Adrenal gland (tissue), 9 donors: ENCODE measurements at regions not wholly inside any gene's neighbourhood (a gene's known extent, or its start where the extent isn't known, plus 50 kb on each side); places are given as distances from the start of the nearest gene placed in this dataset.

ENCODE experiments used
- DNase-seq, 7 donors: peaks; one replicate each; pipeline ENCODE4 v3.0.0-alpha.2; 2019 to 2020
- H3K27ac ChIP-seq, 5 donors: fragments of 200-600 bp; sonication (generic) in 4 of 5; 1 replicate in 3 of 5; 2 replicates in 2 of 5; pipeline versions ENCODE4 v1.5.1 to v1.8.0; 2016 to 2020; ENCODE audit warnings: mild to moderate bottlenecking in 1 of 5
- H3K27me3 ChIP-seq: fragments of 200-600 bp; 2 replicates; pipeline ENCODE4 v1.8.0; 2021
- H3K36me3 ChIP-seq, 2 donors: fragments of 200-600 bp; replicated peaks in 1 of 2; 1 replicate in 1 of 2; 2 replicates in 1 of 2; pipeline versions ENCODE4 v1.5.1 to v1.8.0; 2018 to 2022
- H3K4me1 ChIP-seq, 2 donors: fragments of 200-600 bp; replicated peaks in 1 of 2; 1 replicate in 1 of 2; 2 replicates in 1 of 2; pipeline versions ENCODE4 v1.5.1 to v1.8.0; 2018 to 2021
- H3K4me3 ChIP-seq, 4 donors: fragments of 200-600 bp; sonication (generic) in 3 of 4; one replicate each; pipeline ENCODE4 v1.5.1; 2016 to 2018
- H3K9me3 ChIP-seq, 3 donors: fragments of 200-600 bp; sonication (generic) in 1 of 3; replicated peaks in 1 of 3; 1 replicate in 2 of 3; 2 replicates in 1 of 3; pipeline versions ENCODE4 v1.5.1 to v1.8.0; 2016 to 2021
- CTCF ChIP-seq, 6 experiments: fragments of 450-650 bp in 4 of 6; fragments of 200-600 bp in 2 of 6; sonication (generic) in 1 of 6; IDR thresholded peaks; 1 replicate in 5 of 6; 2 replicates in 1 of 6; pipeline versions ENCODE4 v1.5.1 to v1.8.0; 2016 to 2021; ENCODE audit warnings: antibody characterized with exemption in 6 of 6, mild to moderate bottlenecking in 2 of 6, moderate library complexity in 1 of 6
- POLR2A ChIP-seq, 2 donors: fragments of 450-650 bp; IDR thresholded peaks; one replicate each; pipeline ENCODE4 v1.6.1; 2017; ENCODE audit warnings: antibody characterized with exemption in 2 of 2, mild to moderate bottlenecking in 2 of 2, moderate library complexity in 1 of 2
- WGBS, 4 donors: extraction: QIAGEN DNeasy Blood & Tissue Kit in 2 of 4; methylation state at CpG; one replicate each; pipeline versions ENCODE4 v1.1.5 to v1.1.7; 2013 to 2017; 5-methylcytosine and 5-hydroxymethylcytosine counted together
- intact Hi-C, 2 donors: fragments of 100-400 bp; cut with DNase I; formaldehyde crosslinking; loops; one replicate each; pipeline versions ENCODE4 v1.14.1 to v1.15.0; 2022 to 2023
- donor health status: healthy with polysubstance abuse.
- donor health status: Bipolar disorder and iron deficiency.
- donor health status: DM: yes; HTN: yes; CAD: no.
- donor health status: DM: no; HTN: no; CAD: no.
- donor health status: DM: no; HTN: no; CAD: no.

DNA sequence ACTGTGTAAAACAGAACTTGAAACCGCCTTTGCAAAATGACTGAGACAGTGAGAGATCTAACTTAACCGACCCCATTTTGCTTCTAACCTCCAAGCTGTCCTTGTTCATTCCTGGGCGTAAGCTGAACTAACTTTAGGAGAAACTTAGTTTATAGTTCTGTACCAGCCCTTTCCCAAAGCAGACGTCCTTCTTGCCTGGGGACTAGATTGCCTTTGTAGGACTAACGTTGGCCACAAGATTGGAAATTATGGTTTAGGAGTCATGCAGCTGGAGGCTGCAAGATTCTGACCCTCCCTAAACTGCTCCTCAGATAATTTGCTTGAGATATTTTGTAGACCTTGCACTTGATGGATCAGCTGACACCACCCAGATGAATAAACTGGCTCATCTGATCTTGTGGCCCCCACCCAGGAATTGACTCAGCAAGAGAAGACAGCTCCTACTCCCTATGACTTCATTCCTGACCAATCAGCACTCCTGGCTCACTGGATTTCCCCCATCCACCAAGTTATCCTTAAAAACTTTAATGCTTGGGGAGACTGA, 219.9 kb upstream of the PROK2 start:
- no peaks in the 10 kb centered on the region for H3K36me3 ChIP-seq
- TF ChIP-seq POLR2A (IDR thresholded peaks at IDR 0.05): no peak
- no peak for TF ChIP-seq CTCF (IDR thresholded peaks at IDR 0.05)
- H3K4me3 ChIP-seq: no peak overlapping the region
- no peak for DNase-seq
- H3K27ac ChIP-seq: no peak overlapping the region
- no peaks in the 10 kb centered on the region for H3K4me1 ChIP-seq
- intact Hi-C loops: no loop called here
- no peaks in the 10 kb centered on the region for H3K27me3 ChIP-seq
- 87 to 92% (median 87%) methylated on average over 5 of the region's 5 CpGs for WGBS, 4 donors
- H3K9me3 ChIP-seq: no peaks in the 10 kb centered on the region

DNA sequence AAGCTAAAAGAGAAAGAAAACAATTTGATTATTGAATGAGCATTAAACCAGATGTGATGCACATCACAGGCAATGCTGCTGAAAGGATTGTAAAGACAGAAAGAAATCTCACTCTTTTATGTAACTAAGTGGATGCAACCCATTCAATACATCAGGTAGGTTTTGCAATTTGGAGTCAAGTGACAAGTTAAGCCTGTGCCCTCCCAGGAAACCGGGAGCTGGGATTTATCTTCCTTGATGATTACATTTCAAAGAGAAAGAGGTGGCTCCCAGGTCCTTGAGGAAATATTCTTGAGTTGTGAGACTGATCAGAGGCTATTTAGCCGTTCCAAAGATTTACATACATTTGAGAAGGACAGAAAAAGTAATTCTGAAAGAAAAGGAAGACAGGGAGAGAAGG, 219.0 kb upstream of the PROK2 start:
- DNase-seq: no peak
- H3K4me1 ChIP-seq: no peaks in the 10 kb centered on the region
- no peaks in the 10 kb centered on the region for H3K36me3 ChIP-seq
- no peaks in the 10 kb centered on the region for H3K9me3 ChIP-seq
- WGBS, 4 donors: 72 to 81% (median 77%) methylated on average over 2 of the region's 2 CpGs
- no peak overlapping the region for H3K27ac ChIP-seq
- H3K4me3 ChIP-seq: no peak overlapping the region
- no peaks in the 10 kb centered on the region for H3K27me3 ChIP-seq
- TF ChIP-seq CTCF (IDR thresholded peaks at IDR 0.05): no peak
- no peak for TF ChIP-seq POLR2A (IDR thresholded peaks at IDR 0.05)
- intact Hi-C loops: no loop called here

DNA sequence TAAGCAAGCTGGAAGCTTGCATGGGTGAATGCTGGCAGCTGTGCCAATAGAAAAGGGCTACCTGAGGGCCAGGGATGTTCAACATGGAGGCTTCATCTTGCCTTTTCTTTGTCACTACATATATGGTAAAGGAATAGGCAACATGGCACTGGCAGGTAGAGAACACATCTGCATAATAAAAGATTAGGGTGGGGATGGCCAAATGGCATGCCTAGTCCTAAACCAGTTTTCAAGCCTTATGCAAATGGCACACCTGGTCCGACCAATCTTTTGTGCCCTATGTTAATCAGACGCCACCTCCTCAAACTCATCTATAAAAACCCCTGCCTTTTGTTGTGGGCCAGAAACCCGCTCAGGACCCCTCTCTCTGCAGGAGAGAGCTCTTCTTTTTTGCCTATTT, 216.8 kb upstream of the PROK2 start:
- 53 to 72% (median 62%) methylated on average over 3 of the region's 3 CpGs for WGBS, 4 donors
- Histone ChIP-seq H3K27ac (no peak overlapping the region), H3K27me3 (peaks cover 4% of the 10 kb centered on the region), H3K9me3 (no peaks in the 10 kb centered on the region), H3K4me1 (no peaks in the 10 kb centered on the region), H3K36me3 (no peaks in the 10 kb centered on the region), H3K4me3 (no peak overlapping the region)
- no peak for DNase-seq
- intact Hi-C loops: no loop called here
- TF ChIP-seq POLR2A (IDR thresholded peaks at IDR 0.05) (no peak), CTCF (IDR thresholded peaks at IDR 0.05) (no peak)

DNA sequence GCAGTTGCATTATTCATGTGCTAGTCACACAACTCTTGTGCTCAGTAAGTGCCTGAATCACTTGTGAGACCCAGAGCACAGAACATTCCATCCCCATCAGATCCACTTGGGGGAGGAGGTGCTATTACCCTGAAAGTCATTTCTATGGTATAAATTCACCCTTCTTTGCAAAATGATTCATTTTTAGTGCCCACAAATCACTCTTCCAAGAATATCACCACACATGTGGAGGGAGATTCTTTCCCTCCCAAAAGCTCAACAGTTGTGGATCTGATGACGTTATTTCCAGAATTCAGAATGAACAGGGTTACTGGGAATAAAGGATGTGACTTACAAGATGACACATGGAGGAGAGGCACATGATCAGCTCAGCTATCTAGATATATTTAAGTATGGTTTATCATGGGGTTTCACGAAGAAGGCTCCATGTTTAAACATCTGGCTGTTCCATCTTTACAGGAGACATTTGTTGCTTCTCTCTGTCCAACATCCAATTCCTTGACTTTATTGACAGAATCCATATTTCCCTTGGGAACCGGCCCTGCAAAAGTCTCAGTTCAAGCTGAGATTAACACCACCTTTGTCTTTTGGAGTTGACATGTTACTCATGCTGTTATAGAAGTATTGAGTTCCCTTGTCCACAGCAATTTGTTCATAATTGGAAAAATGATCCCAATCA, 214.2 kb upstream of the PROK2 start:
- H3K4me3 ChIP-seq: no peak overlapping the region
- WGBS, 4 donors: 78 to 91% (median 83%) methylated on average over 3 of the region's 3 CpGs
- H3K4me1 ChIP-seq: no peaks in the 10 kb centered on the region
- H3K9me3 ChIP-seq: no peaks in the 10 kb centered on the region
- no peak for DNase-seq
- H3K27me3 ChIP-seq: peaks cover 4% of the 10 kb centered on the region
- TF ChIP-seq POLR2A (IDR thresholded peaks at IDR 0.05): no peak
- TF ChIP-seq CTCF (IDR thresholded peaks at IDR 0.05): no peak
- H3K27ac ChIP-seq: no peak overlapping the region
- intact Hi-C loops: no loop called here
- H3K36me3 ChIP-seq: no peaks in the 10 kb centered on the region
